ENCODE measurements at regions not wholly inside any gene's neighbourhood (a gene's known extent, or its start where the extent isn't known, plus 50 kb on each side); places are given as distances from the start of the nearest gene placed in this dataset.

GRCh38 chr3:83938491-83938890 lies 1020.3 kb upstream of the CADM2 start:
- Histone ChIP-seq H3K36me3 (ENCODE audit: control insufficient read depth, insufficient read depth, low read length) (no peaks in the 10 kb centered on the region), H3K9me3 (ENCODE audit: control insufficient read depth, low read length) (no peaks in the 10 kb centered on the region), H3K4me1 (ENCODE audit: control insufficient read depth, insufficient read depth, low read length, poor library complexity, severe bottlenecking) (peaks cover 7% of the 10 kb centered on the region), H3K4me3 (ENCODE audit: extremely low read depth, insufficient read depth, low read length, poor library complexity, severe bottlenecking) (no peak overlapping the region), H3K27ac (ENCODE audit: low read depth, low read length, severe bottlenecking) (no peak overlapping the region)
- no CpG with 5 or more reads among the region's 2 CpGs for WGBS, 2 experiments (ENCODE audit: insufficient coverage in 2 of 2)

- no peaks in the 10 kb centered on the region for H3K9me3 ChIP-seq (ENCODE audit: control insufficient read depth, low read length)
- no peaks in the 10 kb centered on the region for H3K4me1 ChIP-seq (ENCODE audit: control insufficient read depth, insufficient read depth, low read length, poor library complexity, severe bottlenecking)
- no peak overlapping the region for H3K4me3 ChIP-seq (ENCODE audit: extremely low read depth, insufficient read depth, low read length, poor library complexity, severe bottlenecking)
- H3K27ac ChIP-seq (ENCODE audit: low read depth, low read length, severe bottlenecking) = no peak overlapping the region
- WGBS, 2 experiments (ENCODE audit: insufficient coverage in 2 of 2) = 81 to 87% methylated on average over 9 to 10 of the region's 11 CpGs
- H3K36me3 ChIP-seq (ENCODE audit: control insufficient read depth, insufficient read depth, low read length) = no peaks in the 10 kb centered on the region
Observed at GRCh38 chr3:83941990-83942745, 1016.6 kb upstream of the CADM2 start.

GRCh38 chr3:83946049-83946448 lies 1012.7 kb upstream of the CADM2 start:
- H3K4me3 ChIP-seq (ENCODE audit: extremely low read depth, insufficient read depth, low read length, poor library complexity, severe bottlenecking) = no peak overlapping the region
- no peaks in the 10 kb centered on the region for H3K9me3 ChIP-seq (ENCODE audit: control insufficient read depth, low read length)
- H3K27ac ChIP-seq (ENCODE audit: low read depth, low read length, severe bottlenecking) = no peak overlapping the region
- no peaks in the 10 kb centered on the region for H3K4me1 ChIP-seq (ENCODE audit: control insufficient read depth, insufficient read depth, low read length, poor library complexity, severe bottlenecking)
- H3K36me3 ChIP-seq (ENCODE audit: control insufficient read depth, insufficient read depth, low read length) = no peaks in the 10 kb centered on the region

- Histone ChIP-seq H3K4me3 (ENCODE audit: extremely low read depth, insufficient read depth, low read length, poor library complexity, severe bottlenecking) (no peak overlapping the region), H3K36me3 (ENCODE audit: control insufficient read depth, insufficient read depth, low read length) (no peaks in the 10 kb centered on the region), H3K4me1 (ENCODE audit: control insufficient read depth, insufficient read depth, low read length, poor library complexity, severe bottlenecking) (no peaks in the 10 kb centered on the region), H3K27ac (ENCODE audit: low read depth, low read length, severe bottlenecking) (no peak overlapping the region), H3K9me3 (ENCODE audit: control insufficient read depth, low read length) (no peaks in the 10 kb centered on the region)
- WGBS, 2 experiments (ENCODE audit: insufficient coverage in 2 of 2) = 56 to 74% methylated on average over 4 of the region's 4 CpGs
Observed at GRCh38 chr3:83946554-83946953, 1012.2 kb upstream of the CADM2 start.

GRCh38 chr3:83948771-83949170 lies 1010.0 kb upstream of the CADM2 start:
- Histone ChIP-seq H3K36me3 (ENCODE audit: control insufficient read depth, insufficient read depth, low read length) (no peaks in the 10 kb centered on the region), H3K9me3 (ENCODE audit: control insufficient read depth, low read length) (no peaks in the 10 kb centered on the region), H3K27ac (ENCODE audit: low read depth, low read length, severe bottlenecking) (no peak overlapping the region), H3K4me3 (ENCODE audit: extremely low read depth, insufficient read depth, low read length, poor library complexity, severe bottlenecking) (no peak overlapping the region), H3K4me1 (ENCODE audit: control insufficient read depth, insufficient read depth, low read length, poor library complexity, severe bottlenecking) (no peaks in the 10 kb centered on the region)
- WGBS, 2 experiments (ENCODE audit: insufficient coverage in 2 of 2) = no CpG with 5 or more reads among the region's 1 CpG

GRCh38 chr3:83953417-83954089 lies 1005.2 kb upstream of the CADM2 start:
- Histone ChIP-seq H3K36me3 (ENCODE audit: control insufficient read depth, insufficient read depth, low read length) (no peaks in the 10 kb centered on the region), H3K9me3 (ENCODE audit: control insufficient read depth, low read length) (no peaks in the 10 kb centered on the region), H3K27ac (ENCODE audit: low read depth, low read length, severe bottlenecking) (no peak overlapping the region), H3K4me3 (ENCODE audit: extremely low read depth, insufficient read depth, low read length, poor library complexity, severe bottlenecking) (no peak overlapping the region), H3K4me1 (ENCODE audit: control insufficient read depth, insufficient read depth, low read length, poor library complexity, severe bottlenecking) (no peaks in the 10 kb centered on the region)
- 92% methylated on average over 2 of the region's 3 CpGs; no CpG with 5 or more reads in 1 of the 2 experiments for WGBS, 2 experiments (ENCODE audit: insufficient coverage in 2 of 2)

- H3K9me3 ChIP-seq (ENCODE audit: control insufficient read depth, low read length) = no peaks in the 10 kb centered on the region
- H3K4me3 ChIP-seq (ENCODE audit: extremely low read depth, insufficient read depth, low read length, poor library complexity, severe bottlenecking) = no peak overlapping the region
- no peak overlapping the region for H3K27ac ChIP-seq (ENCODE audit: low read depth, low read length, severe bottlenecking)
- H3K4me1 ChIP-seq (ENCODE audit: control insufficient read depth, insufficient read depth, low read length, poor library complexity, severe bottlenecking) = no peaks in the 10 kb centered on the region
- WGBS, 2 experiments (ENCODE audit: insufficient coverage in 2 of 2) = 67% methylated on average over 1 of the region's 3 CpGs; no CpG with 5 or more reads in 1 of the 2 experiments
- no peaks in the 10 kb centered on the region for H3K36me3 ChIP-seq (ENCODE audit: control insufficient read depth, insufficient read depth, low read length)
Observed at GRCh38 chr3:83956431-83956830, 1002.4 kb upstream of the CADM2 start.

GRCh38 chr3:83968356-83968755 lies 990.4 kb upstream of the CADM2 start:
- H3K27ac ChIP-seq (ENCODE audit: low read depth, low read length, severe bottlenecking) = no peak overlapping the region
- no peaks in the 10 kb centered on the region for H3K9me3 ChIP-seq (ENCODE audit: control insufficient read depth, low read length)
- no peaks in the 10 kb centered on the region for H3K36me3 ChIP-seq (ENCODE audit: control insufficient read depth, insufficient read depth, low read length)
- no peak overlapping the region for H3K4me3 ChIP-seq (ENCODE audit: extremely low read depth, insufficient read depth, low read length, poor library complexity, severe bottlenecking)
- WGBS, 2 experiments (ENCODE audit: insufficient coverage in 2 of 2) = 94 to 95% methylated on average over 4 to 6 of the region's 7 CpGs
- no peaks in the 10 kb centered on the region for H3K4me1 ChIP-seq (ENCODE audit: control insufficient read depth, insufficient read depth, low read length, poor library complexity, severe bottlenecking)

- Histone ChIP-seq H3K36me3 (ENCODE audit: control insufficient read depth, insufficient read depth, low read length) (no peaks in the 10 kb centered on the region), H3K4me3 (ENCODE audit: extremely low read depth, insufficient read depth, low read length, poor library complexity, severe bottlenecking) (no peak overlapping the region), H3K27ac (ENCODE audit: low read depth, low read length, severe bottlenecking) (no peak overlapping the region), H3K4me1 (ENCODE audit: control insufficient read depth, insufficient read depth, low read length, poor library complexity, severe bottlenecking) (no peaks in the 10 kb centered on the region), H3K9me3 (ENCODE audit: control insufficient read depth, low read length) (no peaks in the 10 kb centered on the region)
- WGBS, 2 experiments (ENCODE audit: insufficient coverage in 2 of 2) = 100% methylated on average over 1 of the region's 1 CpG; no CpG with 5 or more reads in 1 of the 2 experiments
Observed at GRCh38 chr3:83971666-83972065, 987.1 kb upstream of the CADM2 start.

- Histone ChIP-seq H3K9me3 (ENCODE audit: control insufficient read depth, low read length) (no peaks in the 10 kb centered on the region), H3K4me3 (ENCODE audit: extremely low read depth, insufficient read depth, low read length, poor library complexity, severe bottlenecking) (no peak overlapping the region), H3K4me1 (ENCODE audit: control insufficient read depth, insufficient read depth, low read length, poor library complexity, severe bottlenecking) (no peaks in the 10 kb centered on the region), H3K27ac (ENCODE audit: low read depth, low read length, severe bottlenecking) (no peak overlapping the region), H3K36me3 (ENCODE audit: control insufficient read depth, insufficient read depth, low read length) (no peaks in the 10 kb centered on the region)
- no CpG with 5 or more reads among the region's 1 CpG for WGBS, 2 experiments (ENCODE audit: insufficient coverage in 2 of 2)
Observed at GRCh38 chr3:84008623-84009022, 950.2 kb upstream of the CADM2 start.

GRCh38 chr3:84023842-84024241 lies 934.9 kb upstream of the CADM2 start:
- H3K4me3 ChIP-seq (ENCODE audit: extremely low read depth, insufficient read depth, low read length, poor library complexity, severe bottlenecking) = no peak overlapping the region
- H3K27ac ChIP-seq (ENCODE audit: low read depth, low read length, severe bottlenecking) = no peak overlapping the region
- no peaks in the 10 kb centered on the region for H3K9me3 ChIP-seq (ENCODE audit: control insufficient read depth, low read length)
- H3K36me3 ChIP-seq (ENCODE audit: control insufficient read depth, insufficient read depth, low read length) = no peaks in the 10 kb centered on the region
- 81 to 98% methylated on average over 3 of the region's 4 CpGs for WGBS, 2 experiments (ENCODE audit: insufficient coverage in 2 of 2)
- no peaks in the 10 kb centered on the region for H3K4me1 ChIP-seq (ENCODE audit: control insufficient read depth, insufficient read depth, low read length, poor library complexity, severe bottlenecking)
